HUES64 (cell line): ENCODE measurements at regions not wholly inside any gene's neighbourhood (a gene's known extent, or its start where the extent isn't known, plus 50 kb on each side); places are given as distances from the start of the nearest gene placed in this dataset.

Experiments used
- H3K27ac ChIP-seq: 2 replicates; pipeline ENCODE4 v1.7.0; 2013; ENCODE audit warnings: low read depth, low read length, inconsistent platforms
- H3K27me3 ChIP-seq: 2 replicates; pipeline ENCODE4 v1.6.1; 2013; ENCODE audit warnings: mild to moderate bottlenecking, low read length; ENCODE audit not compliant: insufficient read depth
- H3K36me3 ChIP-seq: 2 replicates; pipeline ENCODE4 v1.6.1; 2013; ENCODE audit warnings: mild to moderate bottlenecking, low read length; ENCODE audit not compliant: insufficient read depth
- H3K4me1 ChIP-seq: 2 replicates; pipeline ENCODE4 v1.6.1; 2013; ENCODE audit warnings: mild to moderate bottlenecking, low read length, moderate library complexity; ENCODE audit not compliant: insufficient read depth
- H3K4me3 ChIP-seq: 2 replicates; pipeline ENCODE4 v1.5.1; 2013; ENCODE audit warnings: mild to moderate bottlenecking, low read length, moderate library complexity
- H3K9ac ChIP-seq: 2 replicates; pipeline ENCODE4 v1.6.1; 2013; ENCODE audit warnings: mild to moderate bottlenecking, low read depth, low read length
- H3K9me3 ChIP-seq: 2 replicates; pipeline ENCODE4 v1.6.1; 2013; ENCODE audit warnings: low read depth, low read length; ENCODE audit not compliant: insufficient read depth
- WGBS: fragments of 150-250, 120-280 bp; methylation state at CpG from one replicate; pipeline ENCODE4 v1.1.7; 2013; ENCODE audit warnings: missing lambda C conversion rate; 5-methylcytosine and 5-hydroxymethylcytosine counted together

DNA sequence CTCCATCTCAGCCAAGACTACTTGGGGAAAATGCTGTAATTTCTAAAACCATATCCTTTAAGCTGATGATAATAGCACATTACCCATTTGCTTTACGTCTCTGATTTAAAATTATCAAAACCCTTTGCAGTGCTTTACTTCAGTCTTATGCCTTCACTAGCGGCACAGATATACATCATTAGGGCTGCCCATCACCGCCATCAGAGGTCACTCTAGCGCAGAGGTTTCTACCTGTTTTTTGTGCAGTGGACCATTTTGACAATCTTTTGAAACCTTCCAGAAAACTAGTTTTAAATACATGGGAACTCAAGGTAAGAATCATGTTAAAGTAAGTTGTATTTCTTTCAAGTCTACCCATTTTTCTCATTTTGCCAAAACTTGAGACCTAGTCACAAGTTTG, 592.5 kb downstream of the PPARGC1A start:
- H3K4me3 ChIP-seq = no peak overlapping the region
- no peaks in the 10 kb centered on the region for H3K4me1 ChIP-seq
- 90% methylated on average over 4 of the region's 4 CpGs for WGBS

DNA sequence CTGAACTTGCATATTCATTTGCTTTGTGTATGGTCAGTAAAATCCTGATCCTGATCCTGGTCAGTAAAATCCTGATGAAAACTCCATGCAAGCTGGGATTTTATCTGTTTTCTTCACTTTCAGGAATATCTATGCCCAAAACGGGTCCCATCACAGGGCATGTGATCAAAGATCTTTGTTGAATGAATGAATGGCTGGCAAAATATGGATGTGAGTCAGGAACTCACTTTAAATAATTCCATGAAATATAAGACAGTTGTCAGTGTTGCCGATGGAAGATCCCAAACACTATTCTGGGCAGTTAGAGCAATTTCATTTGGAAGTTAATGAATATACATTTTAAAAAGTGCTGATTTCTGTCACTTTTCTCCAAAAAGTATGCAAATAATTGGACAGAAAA, 598.4 kb downstream of the GBA3 start:
- Histone ChIP-seq H3K27me3 (no peaks in the 10 kb centered on the region), H3K27ac (no peak overlapping the region), H3K4me3 (no peak overlapping the region), H3K9ac (no peak overlapping the region), H3K4me1 (no peaks in the 10 kb centered on the region), H3K9me3 (no peaks in the 10 kb centered on the region), H3K36me3 (no peaks in the 10 kb centered on the region)
- WGBS = 92% methylated on average over 2 of the region's 2 CpGs

More for the DNA sequence above, 592.5 kb downstream of the PPARGC1A start:
- Histone ChIP-seq H3K36me3 (no peaks in the 10 kb centered on the region), H3K27me3 (no peaks in the 10 kb centered on the region), H3K9ac (no peak overlapping the region), H3K9me3 (no peaks in the 10 kb centered on the region), H3K27ac (no peak overlapping the region)

- 94% methylated on average over 3 of the region's 3 CpGs for WGBS
- no peak overlapping the region for H3K9ac ChIP-seq
- H3K36me3 ChIP-seq = no peaks in the 10 kb centered on the region
- H3K27me3 ChIP-seq = no peaks in the 10 kb centered on the region
- no peaks in the 10 kb centered on the region for H3K9me3 ChIP-seq
- H3K4me1 ChIP-seq = no peaks in the 10 kb centered on the region
- H3K27ac ChIP-seq = no peak overlapping the region
- H3K4me3 ChIP-seq = no peak overlapping the region
These were observed 597.9 kb downstream of the GBA3 start for GRCh38 chr4:23290656-23291055.

DNA sequence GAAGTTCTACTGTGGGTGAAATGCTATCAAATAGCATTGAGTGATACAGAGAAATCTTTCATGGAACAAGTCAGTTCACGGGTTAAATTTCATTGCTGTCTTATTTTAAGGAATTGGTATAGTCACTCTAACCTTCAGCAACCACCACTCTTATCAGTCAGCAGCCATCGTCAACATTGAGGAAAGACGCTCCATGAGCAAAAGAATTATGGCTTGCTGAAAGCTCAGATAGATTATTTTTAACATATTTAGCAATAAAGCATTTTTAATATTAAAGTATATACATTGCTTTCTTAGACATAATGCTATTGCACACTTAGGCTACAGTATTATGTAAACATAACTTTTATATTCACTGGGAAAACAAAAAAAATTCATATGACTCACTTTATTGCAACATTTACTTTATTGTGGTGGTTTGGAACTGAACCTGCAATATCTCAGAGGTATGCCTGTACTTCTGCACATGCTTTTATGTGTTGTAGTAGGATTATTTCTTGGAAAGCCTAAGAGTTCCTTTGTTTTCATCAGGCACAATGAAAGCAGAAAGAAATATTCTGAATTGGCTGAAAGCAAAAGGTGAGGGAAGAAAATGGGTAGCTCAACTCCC, 586.7 kb downstream of the GBA3 start:
- 92% methylated on average over 2 of the region's 3 CpGs for whole genome bisulfite sequencing
- Histone ChIP-seq H3K4me1 (no peaks in the 10 kb centered on the region), H3K9ac (no peak overlapping the region), H3K4me3 (no peak overlapping the region), H3K9me3 (no peaks in the 10 kb centered on the region), H3K27ac (no peak overlapping the region), H3K27me3 (no peaks in the 10 kb centered on the region), H3K36me3 (no peaks in the 10 kb centered on the region)

- 100% methylated on average over 1 of the region's 2 CpGs for WGBS
- no peaks in the 10 kb centered on the region for H3K27me3 ChIP-seq
- H3K27ac ChIP-seq = no peak overlapping the region
- H3K9me3 ChIP-seq = no peaks in the 10 kb centered on the region
- no peak overlapping the region for H3K4me3 ChIP-seq
- no peak overlapping the region for H3K9ac ChIP-seq
- H3K36me3 ChIP-seq = no peaks in the 10 kb centered on the region
- no peaks in the 10 kb centered on the region for H3K4me1 ChIP-seq
These were observed 586.1 kb downstream of the GBA3 start for GRCh38 chr4:23278845-23279244.

- no peaks in the 10 kb centered on the region for H3K9me3 ChIP-seq
- no peak overlapping the region for H3K4me3 ChIP-seq
- no peaks in the 10 kb centered on the region for H3K27me3 ChIP-seq
- no peak overlapping the region for H3K27ac ChIP-seq
- no peaks in the 10 kb centered on the region for H3K4me1 ChIP-seq
- whole genome bisulfite sequencing = 89% methylated on average over 3 of the region's 3 CpGs
- H3K36me3 ChIP-seq = no peaks in the 10 kb centered on the region
- no peak overlapping the region for H3K9ac ChIP-seq
These were observed 583.3 kb downstream of the GBA3 start for GRCh38 chr4:23276076-23276475.

DNA sequence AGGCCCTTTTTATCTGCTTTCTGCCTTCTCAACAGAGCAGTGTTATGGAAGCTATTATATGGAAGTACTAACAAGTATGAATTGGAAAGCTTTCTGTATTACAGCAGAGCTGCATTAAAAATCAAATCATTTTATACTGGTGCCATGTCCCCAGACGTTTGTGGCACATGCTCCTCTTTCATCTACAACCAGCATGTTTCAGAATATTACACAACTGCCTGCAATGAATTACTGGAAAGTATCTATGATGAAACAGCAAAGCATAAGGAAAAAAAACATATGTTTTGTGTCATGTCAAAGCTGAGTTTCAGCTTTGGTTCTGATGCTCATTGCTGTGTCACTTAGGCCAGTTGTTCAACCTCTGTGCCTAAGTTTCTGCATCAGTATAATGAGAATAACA, 576.8 kb downstream of the GBA3 start:
- WGBS = 86% methylated on average over 1 of the region's 1 CpG
- peaks cover 18% of the 10 kb centered on the region for H3K4me1 ChIP-seq
- H3K4me3 ChIP-seq = no peak overlapping the region

GRCh38 chr4:23268072-23268771, 575.5 kb downstream of the GBA3 start:
- Histone ChIP-seq H3K27ac (no peak overlapping the region), H3K4me1 (peaks cover 18% of the 10 kb centered on the region), H3K4me3 (no peak overlapping the region), H3K9ac (no peak overlapping the region), H3K27me3 (no peaks in the 10 kb centered on the region), H3K9me3 (no peaks in the 10 kb centered on the region), H3K36me3 (no peaks in the 10 kb centered on the region)
- WGBS = 100% methylated on average over 1 of the region's 3 CpGs

More for the DNA sequence above, 576.8 kb downstream of the GBA3 start:
- Histone ChIP-seq H3K27me3 (no peaks in the 10 kb centered on the region), H3K27ac (no peak overlapping the region), H3K9me3 (no peaks in the 10 kb centered on the region), H3K9ac (no peak overlapping the region), H3K36me3 (no peaks in the 10 kb centered on the region)

- H3K9me3 ChIP-seq = no peaks in the 10 kb centered on the region
- H3K36me3 ChIP-seq = no peaks in the 10 kb centered on the region
- H3K9ac ChIP-seq = no peak overlapping the region
- no peaks in the 10 kb centered on the region for H3K27me3 ChIP-seq
- H3K27ac ChIP-seq = no peak overlapping the region
- peaks cover 18% of the 10 kb centered on the region for H3K4me1 ChIP-seq
- 57% methylated on average over 2 of the region's 3 CpGs for WGBS
- no peak overlapping the region for H3K4me3 ChIP-seq
These were observed 573.7 kb downstream of the GBA3 start for GRCh38 chr4:23266401-23266800.

GRCh38 chr4:23260511-23260910, 567.8 kb downstream of the GBA3 start:
- 100% methylated on average over 1 of the region's 1 CpG for WGBS
- Histone ChIP-seq H3K36me3 (no peaks in the 10 kb centered on the region), H3K4me3 (no peak overlapping the region), H3K4me1 (0 out of 2 replicates have a peak, but pooled peaks cover under 1% of the 10 kb centered on the region), H3K27ac (no peak overlapping the region), H3K27me3 (no peaks in the 10 kb centered on the region), H3K9me3 (no peaks in the 10 kb centered on the region), H3K9ac (no peak overlapping the region)

- 91% methylated on average over 2 of the region's 3 CpGs for WGBS
- no peaks in the 10 kb centered on the region for H3K27me3 ChIP-seq
- no peaks in the 10 kb centered on the region for H3K9me3 ChIP-seq
- no peaks in the 10 kb centered on the region for H3K36me3 ChIP-seq
- H3K9ac ChIP-seq = no peak overlapping the region
- no peaks in the 10 kb centered on the region for H3K4me1 ChIP-seq
- no peak overlapping the region for H3K27ac ChIP-seq
- no peak overlapping the region for H3K4me3 ChIP-seq
These were observed 552.6 kb downstream of the GBA3 start for GRCh38 chr4:23245203-23245832.
